ENCODE measurements at regions not wholly inside any gene's neighbourhood (a gene's known extent, or its start where the extent isn't known, plus 50 kb on each side); places are given as distances from the start of the nearest gene placed in this dataset.

GRCh38 chr11:39780131-39780530, 1679.3 kb downstream of the LRRC4C start:
- H3K27ac ChIP-seq (ENCODE audit: low read length): no peak overlapping the region
- H3K27me3 ChIP-seq (ENCODE audit: control insufficient read depth, insufficient read depth, low read length): no peaks in the 10 kb centered on the region
- in situ Hi-C loops (cut with HindIII; ENCODE audit: low pct_unique_long_range_greater_than_20kb, low sequenced_read_pairs) (no loop called here), intact Hi-C loops (cut with micrococcal nuclease; ENCODE audit: unreplicated experiment) (no loop called here)
- DNase-seq (ENCODE audit: low read depth, low spot score) (no peak), ATAC-seq (no peak)
- H3K4me3 ChIP-seq (ENCODE audit: low read depth in 2 of 2, low read length in 2 of 2): no peak overlapping the region
- no peaks in the 10 kb centered on the region for H3K4me1 ChIP-seq (ENCODE audit: control insufficient read depth, insufficient read depth, low read length)
- no peaks in the 10 kb centered on the region for H3K36me3 ChIP-seq (ENCODE audit: control insufficient read depth, insufficient read depth, low read length)
- CTCF ChIA-PET: no interaction called here
- BruUV-seq (replicated peaks): no TSS peak
- TF ChIP-seq TCF7L2 (IDR thresholded peaks at IDR 0.05; ENCODE audit: low read depth, low read length): no peak
- TF ChIP-seq SIN3A (IDR thresholded peaks at IDR 0.05; ENCODE audit: borderline replicate concordance, insufficient read depth, low read depth, low read length): no peak
- TF ChIP-seq REST (IDR thresholded peaks at IDR 0.05; ENCODE audit: insufficient read depth in 1 of 2, low read depth in 2 of 2, low read length in 1 of 2): no peak
- TF ChIP-seq CTCF (IDR thresholded peaks at IDR 0.05): no peak
- TF ChIP-seq POLR2AphosphoS5 (IDR thresholded peaks at IDR 0.05; ENCODE audit: low read depth, low read length): no peak
- no peaks in the 10 kb centered on the region for H3K9me3 ChIP-seq (ENCODE audit: control insufficient read depth, insufficient read depth, low read depth, low read length)
- POLR2A ChIA-PET: no interaction called here

- no TSS peak for BruUV-seq (replicated peaks)
- ATAC-seq (no peak), DNase-seq (ENCODE audit: low read depth, low spot score) (no peak)
- Histone ChIP-seq H3K27me3 (ENCODE audit: control insufficient read depth, insufficient read depth, low read length) (no peaks in the 10 kb centered on the region), H3K36me3 (ENCODE audit: control insufficient read depth, insufficient read depth, low read length) (no peaks in the 10 kb centered on the region), H3K4me1 (ENCODE audit: control insufficient read depth, insufficient read depth, low read length) (no peaks in the 10 kb centered on the region), H3K27ac (ENCODE audit: low read length) (no peak overlapping the region), H3K4me3 (ENCODE audit: low read depth in 2 of 2, low read length in 2 of 2) (no peak overlapping the region), H3K9me3 (ENCODE audit: control insufficient read depth, insufficient read depth, low read depth, low read length) (no peaks in the 10 kb centered on the region; the same call in 1 of the 2 replicates)
- POLR2A ChIA-PET: no interaction called here
- CTCF ChIA-PET: no interaction called here
- TF ChIP-seq SIN3A (IDR thresholded peaks at IDR 0.05; ENCODE audit: borderline replicate concordance, insufficient read depth, low read depth, low read length) (no peak), CTCF (IDR thresholded peaks at IDR 0.05) (no peak), TCF7L2 (IDR thresholded peaks at IDR 0.05; ENCODE audit: low read depth, low read length) (no peak), POLR2AphosphoS5 (IDR thresholded peaks at IDR 0.05; ENCODE audit: low read depth, low read length) (no peak), REST (IDR thresholded peaks at IDR 0.05; ENCODE audit: insufficient read depth in 1 of 2, low read depth in 2 of 2, low read length in 1 of 2) (no peak)
- intact Hi-C loops (cut with micrococcal nuclease; ENCODE audit: unreplicated experiment): no loop called here
- in situ Hi-C loops (cut with HindIII; ENCODE audit: low pct_unique_long_range_greater_than_20kb, low sequenced_read_pairs): no loop called here
Observed at GRCh38 chr11:39777035-39777434, 1682.4 kb downstream of the LRRC4C start.
